Stimulated activated naive CD4-positive, alpha-beta T cell treated with Interleukin-2 at 50 U/mL for 16 hours (primary cell): ENCODE measurements at regions not wholly inside any gene's neighbourhood (a gene's known extent, or its start where the extent isn't known, plus 50 kb on each side); places are given as distances from the start of the nearest gene placed in this dataset.

Experiments
- DNase-seq: peaks from one replicate; lab custom pipeline; 2025; lab: John Stamatoyannopoulos, UW

DNA sequence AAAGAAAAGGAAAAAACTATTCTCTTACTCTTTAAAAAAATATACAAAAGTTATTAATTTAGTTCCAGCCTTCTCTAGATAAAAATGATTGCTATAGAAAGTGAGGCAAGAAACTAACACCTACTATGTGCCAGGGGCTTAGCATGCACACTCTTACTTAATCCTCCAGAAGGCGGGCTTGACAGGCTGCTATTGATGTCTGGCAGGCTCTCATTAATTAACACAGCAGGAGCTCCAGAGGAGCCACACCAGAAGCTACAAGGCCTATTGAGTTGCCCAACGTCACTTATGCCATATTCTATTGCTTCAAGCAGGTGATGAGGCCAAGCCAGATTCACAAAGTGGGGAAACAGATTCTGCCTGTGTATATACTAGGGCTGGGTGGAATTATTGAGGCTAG, 54.6 kb upstream of the CLINT1 start:
- no peak for DNase-seq

DNA sequence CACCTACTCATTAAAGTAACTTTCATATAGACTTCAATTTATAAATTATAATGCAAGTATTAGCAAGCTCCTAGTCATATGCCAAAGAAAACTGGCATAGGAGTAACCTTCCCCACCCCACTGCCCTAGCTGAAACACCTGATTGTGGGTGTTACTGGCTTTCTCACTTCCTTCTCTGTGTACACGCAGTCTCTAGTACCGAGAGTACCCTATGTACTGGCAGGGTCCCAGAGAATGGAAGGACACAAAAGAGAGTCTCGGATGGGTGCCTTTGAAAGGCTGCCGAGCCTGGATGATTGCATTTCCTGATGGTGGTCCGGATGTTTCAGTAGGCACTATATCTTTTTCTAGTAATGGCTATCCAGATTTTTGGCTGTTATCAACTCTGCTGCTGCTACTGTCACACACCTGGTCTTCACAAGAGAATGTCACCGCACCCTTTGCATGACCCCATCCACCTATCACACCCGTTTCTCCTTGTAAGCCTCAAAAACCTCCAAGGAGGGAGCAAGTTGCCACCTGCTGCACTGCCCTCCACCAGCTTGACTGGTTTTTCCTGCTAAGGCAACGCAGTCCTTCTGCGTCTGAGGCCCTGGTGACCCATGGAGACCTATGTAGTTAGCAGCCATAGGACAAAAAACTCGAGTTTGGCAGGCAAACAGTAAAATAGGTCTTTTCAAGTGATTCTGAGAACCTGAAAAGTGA, 53.8 kb upstream of the CLINT1 start:
- DNase-seq: no peak

DNA sequence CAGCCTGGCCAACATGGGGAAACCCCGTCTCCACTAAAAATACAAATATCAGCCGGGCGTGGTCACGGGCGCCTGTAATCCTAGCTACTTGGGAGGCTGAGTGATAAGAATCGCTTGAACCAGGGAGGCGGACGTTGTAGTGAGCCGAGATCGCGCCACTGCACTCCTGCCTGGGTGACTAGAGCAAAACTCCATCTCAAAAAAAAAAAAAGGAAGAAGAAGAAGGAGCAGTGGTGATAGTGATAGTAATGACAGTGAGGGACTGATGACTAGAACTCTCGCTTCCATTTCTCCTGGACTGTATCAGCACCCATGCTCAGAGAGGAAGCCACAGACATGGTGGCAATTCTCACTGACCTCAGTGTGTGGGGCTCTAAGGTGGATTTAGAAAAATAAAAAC, 52.6 kb upstream of the CLINT1 start:
- DNase-seq: no peak
